GM12878 (cell line): ENCODE measurements at regions not wholly inside any gene's neighbourhood (a gene's known extent, or its start where the extent isn't known, plus 50 kb on each side); places are given as distances from the start of the nearest gene placed in this dataset.

Experiments used
- ASH2L ChIP-seq: fragments of 300-600, 200-600 bp; sonication (generic); IDR thresholded peaks from 2 replicates; pipeline ENCODE4 v1.6.1; 2017; ENCODE audit warnings: low read depth, mild to moderate bottlenecking, borderline replicate concordance
- ATF7 ChIP-seq: fragments of 450-650 bp; IDR thresholded peaks from 2 replicates; pipeline ENCODE4 v1.6.1; 2016; ENCODE audit warnings: low read depth, mild to moderate bottlenecking
- CHD1 ChIP-seq: IDR thresholded peaks from 2 replicates; pipeline ENCODE4 v1.6.1; 2012; ENCODE audit warnings: low read depth, low read length, improper control_type of control experiment
- CREB1 ChIP-seq: IDR thresholded peaks from 2 replicates; pipeline ENCODE4 v1.6.1; 2012; ENCODE audit warnings: low read depth, mild to moderate bottlenecking, inconsistent platforms
- EP300 ChIP-seq, 2 experiments: fragments of 150-350 bp in 1 of 2; IDR thresholded peaks; 2 replicates each; pipeline ENCODE4 v1.6.1; 2011 to 2012; ENCODE audit warnings: low read depth in 2 of 2, low read length in 2 of 2, borderline replicate concordance in 1 of 2, improper control_type of control experiment in 1 of 2, inconsistent platforms in 1 of 2; ENCODE audit not compliant: control insufficient read depth in 1 of 2
- GABPA ChIP-seq: IDR thresholded peaks from 2 replicates; pipeline ENCODE4 v1.6.1; 2014; ENCODE audit warnings: antibody characterized with exemption, low read depth, mild to moderate bottlenecking, inconsistent platforms
- HCFC1 ChIP-seq: fragments of 150-350 bp; IDR thresholded peaks from 2 replicates; pipeline ENCODE4 v1.6.1; 2014; ENCODE audit warnings: low read length
- HDGF ChIP-seq: fragments of 450-650 bp; IDR thresholded peaks from 2 replicates; pipeline ENCODE4 v1.6.1; 2016; ENCODE audit warnings: antibody characterized with exemption
- IKZF2 ChIP-seq, 2 experiments: fragments of 450-650 bp; IDR thresholded peaks; 2 replicates each; pipeline ENCODE4 v1.6.1; 2017; ENCODE audit warnings: mild to moderate bottlenecking in 2 of 2, moderate library complexity in 2 of 2
- JUNB ChIP-seq: IDR thresholded peaks from 2 replicates; pipeline ENCODE4 v1.6.1; 2016; ENCODE audit warnings: antibody characterized with exemption, mild to moderate bottlenecking
- JUND ChIP-seq: IDR thresholded peaks from 2 replicates; pipeline ENCODE4 v1.6.1; 2012; ENCODE audit warnings: low read depth, mild to moderate bottlenecking, low read length, improper control_type of control experiment, moderate library complexity
- NBN ChIP-seq: fragments of 450-650 bp; IDR thresholded peaks from 2 replicates; pipeline ENCODE4 v1.6.1; 2016
- NFYB ChIP-seq: IDR thresholded peaks from 2 replicates; pipeline ENCODE4 v1.6.1; 2011; ENCODE audit warnings: low read depth, mild to moderate bottlenecking, low read length, improper control_type of control experiment, moderate library complexity; ENCODE audit not compliant: insufficient read depth
- NR2F1 ChIP-seq: fragments of 450-650 bp; conservative IDR thresholded peaks from 2 replicates; pipeline ENCODE4 v1.6.1; 2017; ENCODE audit warnings: mild to moderate bottlenecking
- POLR2AphosphoS2 ChIP-seq: IDR thresholded peaks from 2 replicates; pipeline ENCODE4 v1.6.1; 2011; ENCODE audit warnings: low read depth, mild to moderate bottlenecking, low read length, improper control_type of control experiment, moderate library complexity
- POU2F2 ChIP-seq: IDR thresholded peaks from 3 replicates; pipeline ENCODE4 v1.6.1; 2011; ENCODE audit warnings: low read depth, mild to moderate bottlenecking, low read length, borderline replicate concordance
- RCOR1 ChIP-seq: conservative IDR thresholded peaks from 2 replicates; pipeline ENCODE4 v1.6.1; 2012; ENCODE audit warnings: low read depth, low read length, improper control_type of control experiment
- STAT1 ChIP-seq: fragments of 450-650 bp; conservative IDR thresholded peaks from 2 replicates; pipeline ENCODE4 v1.6.1; 2014; ENCODE audit warnings: antibody characterized with exemption, mild to moderate bottlenecking
- STAT3 ChIP-seq: IDR thresholded peaks from 2 replicates; pipeline ENCODE4 v1.6.1; 2011; ENCODE audit warnings: low read depth, low read length, improper control_type of control experiment
- SUZ12 ChIP-seq: fragments of 200-600 bp; sonication (generic); IDR thresholded peaks from one replicate; pipeline ENCODE4 v1.6.1; 2018; ENCODE audit warnings: antibody characterized with exemption, mild to moderate bottlenecking; ENCODE audit not compliant: unreplicated experiment
- TCF3 ChIP-seq: IDR thresholded peaks from 2 replicates; pipeline ENCODE4 v1.6.1; 2012; ENCODE audit warnings: low read depth, mild to moderate bottlenecking, low read length, borderline replicate concordance; ENCODE audit not compliant: insufficient read depth
- WRNIP1 ChIP-seq: IDR thresholded peaks from 2 replicates; pipeline ENCODE4 v1.6.1; 2011; ENCODE audit warnings: low read depth, low read length, improper control_type of control experiment, borderline replicate concordance
- TF ChIP-seq, protein P1 (sequence below): fragments of 450-650 bp; formaldehyde crosslinking; IDR thresholded peaks from 2 replicates; pipeline ENCODE4 v1.4.0; 2022; ENCODE audit warnings: mild to moderate bottlenecking, moderate library complexity
- TF ChIP-seq, protein P2 (sequence below): fragments of 450-650 bp; formaldehyde crosslinking; IDR thresholded peaks from 2 replicates; pipeline ENCODE4 v1.5.0; 2022; ENCODE audit warnings: mild to moderate bottlenecking, missing genetic modification characterization
- TF ChIP-seq, protein P3 (sequence below): IDR thresholded peaks from 2 replicates; pipeline ENCODE4 v1.6.1; 2011; ENCODE audit warnings: borderline replicate concordance, low read depth, mild to moderate bottlenecking, moderate library complexity, mixed read lengths, low read length; ENCODE audit not compliant: insufficient read depth; ENCODE audit errors: extremely low read length

DNA sequence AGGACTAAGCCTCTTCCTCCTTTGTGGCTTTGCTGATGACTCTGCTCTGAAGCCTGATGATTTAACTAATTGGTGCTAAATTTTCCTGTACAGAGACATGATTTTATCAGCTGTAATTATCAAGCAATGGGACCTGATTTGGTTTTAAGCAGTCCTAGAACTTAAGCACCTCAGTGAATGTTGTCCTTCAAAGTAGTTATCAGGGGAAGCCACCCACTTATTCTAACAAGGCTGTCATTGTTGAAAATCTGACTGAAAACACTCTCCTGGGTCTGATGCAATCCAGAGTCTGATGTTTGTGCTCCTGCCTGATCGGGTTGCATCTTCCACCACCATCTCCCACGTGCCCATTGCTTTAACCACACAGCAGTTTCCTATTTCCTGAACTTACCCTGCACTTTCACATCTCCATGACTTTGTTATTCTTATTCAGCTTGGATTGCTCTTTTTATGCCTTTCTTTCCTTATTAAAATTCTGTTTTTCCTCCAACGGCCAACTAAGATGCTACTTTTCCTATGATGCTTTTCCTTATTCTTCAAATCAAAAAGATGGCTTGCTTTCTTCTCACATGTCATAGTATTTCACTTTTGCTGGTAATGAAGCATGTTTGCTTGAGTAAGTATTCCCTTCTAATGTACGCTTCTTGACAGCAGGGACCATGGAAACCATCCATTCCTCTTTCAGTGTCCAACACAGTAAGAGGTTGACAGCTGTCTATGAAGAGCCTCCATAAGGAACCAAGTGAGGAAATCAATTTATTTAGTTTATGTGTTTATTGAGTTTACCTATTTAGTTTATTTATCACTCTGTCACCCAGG, 55.0 kb downstream of the S1PR1 start (continued):
- no peak for TF ChIP-seq HDGF
- TF ChIP-seq JUNB, result peak; percentile 56
- TF ChIP-seq POU2F2, result no peak
- TF ChIP-seq HCFC1, result no peak
- no peak for TF ChIP-seq TCF3
- TF ChIP-seq, protein P1, sequence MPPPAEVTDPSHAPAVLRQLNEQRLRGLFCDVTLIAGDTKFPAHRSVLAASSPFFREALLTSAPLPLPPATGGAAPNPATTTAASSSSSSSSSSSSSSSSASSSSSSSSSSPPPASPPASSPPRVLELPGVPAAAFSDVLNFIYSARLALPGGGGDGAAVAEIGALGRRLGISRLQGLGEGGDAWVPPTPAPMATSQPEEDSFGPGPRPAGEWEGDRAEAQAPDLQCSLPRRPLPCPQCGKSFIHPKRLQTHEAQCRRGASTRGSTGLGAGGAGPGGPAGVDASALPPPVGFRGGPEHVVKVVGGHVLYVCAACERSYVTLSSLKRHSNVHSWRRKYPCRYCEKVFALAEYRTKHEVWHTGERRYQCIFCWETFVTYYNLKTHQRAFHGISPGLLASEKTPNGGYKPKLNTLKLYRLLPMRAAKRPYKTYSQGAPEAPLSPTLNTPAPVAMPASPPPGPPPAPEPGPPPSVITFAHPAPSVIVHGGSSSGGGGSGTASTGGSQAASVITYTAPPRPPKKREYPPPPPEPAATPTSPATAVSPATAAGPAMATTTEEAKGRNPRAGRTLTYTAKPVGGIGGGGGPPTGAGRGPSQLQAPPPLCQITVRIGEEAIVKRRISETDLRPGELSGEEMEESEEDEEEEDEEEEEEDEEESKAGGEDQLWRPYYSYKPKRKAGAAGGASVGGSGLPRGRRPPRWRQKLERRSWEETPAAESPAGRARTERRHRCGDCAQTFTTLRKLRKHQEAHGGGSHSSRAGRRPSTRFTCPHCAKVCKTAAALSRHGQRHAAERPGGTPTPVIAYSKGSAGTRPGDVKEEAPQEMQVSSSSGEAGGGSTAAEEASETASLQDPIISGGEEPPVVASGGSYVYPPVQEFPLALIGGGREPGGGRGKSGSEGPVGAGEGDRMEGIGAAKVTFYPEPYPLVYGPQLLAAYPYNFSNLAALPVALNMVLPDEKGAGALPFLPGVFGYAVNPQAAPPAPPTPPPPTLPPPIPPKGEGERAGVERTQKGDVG (CRISPR knock-in tag), result no peak
- no peak for TF ChIP-seq CHD1
- TF ChIP-seq ASH2L, result no peak
- no peak for TF ChIP-seq JUND
- TF ChIP-seq EP300 (IDR thresholded peaks at IDR 0.05; ENCODE audit: borderline replicate concordance in 1 of 2, control insufficient read depth in 1 of 2, low read depth in 2 of 2, low read length in 2 of 2), result peak; percentile 33 to 48; a peak in 3 of 4 replicates
- 0 out of 2 replicates have a peak, but pooled peaks have one; percentile 17 for TF ChIP-seq CREB1
- TF ChIP-seq, protein P2, sequence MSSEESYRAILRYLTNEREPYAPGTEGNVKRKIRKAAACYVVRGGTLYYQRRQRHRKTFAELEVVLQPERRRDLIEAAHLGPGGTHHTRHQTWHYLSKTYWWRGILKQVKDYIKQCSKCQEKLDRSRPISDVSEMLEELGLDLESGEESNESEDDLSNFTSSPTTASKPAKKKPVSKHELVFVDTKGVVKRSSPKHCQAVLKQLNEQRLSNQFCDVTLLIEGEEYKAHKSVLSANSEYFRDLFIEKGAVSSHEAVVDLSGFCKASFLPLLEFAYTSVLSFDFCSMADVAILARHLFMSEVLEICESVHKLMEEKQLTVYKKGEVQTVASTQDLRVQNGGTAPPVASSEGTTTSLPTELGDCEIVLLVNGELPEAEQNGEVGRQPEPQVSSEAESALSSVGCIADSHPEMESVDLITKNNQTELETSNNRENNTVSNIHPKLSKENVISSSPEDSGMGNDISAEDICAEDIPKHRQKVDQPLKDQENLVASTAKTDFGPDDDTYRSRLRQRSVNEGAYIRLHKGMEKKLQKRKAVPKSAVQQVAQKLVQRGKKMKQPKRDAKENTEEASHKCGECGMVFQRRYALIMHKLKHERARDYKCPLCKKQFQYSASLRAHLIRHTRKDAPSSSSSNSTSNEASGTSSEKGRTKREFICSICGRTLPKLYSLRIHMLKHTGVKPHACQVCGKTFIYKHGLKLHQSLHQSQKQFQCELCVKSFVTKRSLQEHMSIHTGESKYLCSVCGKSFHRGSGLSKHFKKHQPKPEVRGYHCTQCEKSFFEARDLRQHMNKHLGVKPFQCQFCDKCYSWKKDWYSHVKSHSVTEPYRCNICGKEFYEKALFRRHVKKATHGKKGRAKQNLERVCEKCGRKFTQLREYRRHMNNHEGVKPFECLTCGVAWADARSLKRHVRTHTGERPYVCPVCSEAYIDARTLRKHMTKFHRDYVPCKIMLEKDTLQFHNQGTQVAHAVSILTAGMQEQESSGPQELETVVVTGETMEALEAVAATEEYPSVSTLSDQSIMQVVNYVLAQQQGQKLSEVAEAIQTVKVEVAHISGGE, result no peak
- TF ChIP-seq STAT1, result no peak
- no peak for TF ChIP-seq RCOR1
- TF ChIP-seq, protein P3, sequence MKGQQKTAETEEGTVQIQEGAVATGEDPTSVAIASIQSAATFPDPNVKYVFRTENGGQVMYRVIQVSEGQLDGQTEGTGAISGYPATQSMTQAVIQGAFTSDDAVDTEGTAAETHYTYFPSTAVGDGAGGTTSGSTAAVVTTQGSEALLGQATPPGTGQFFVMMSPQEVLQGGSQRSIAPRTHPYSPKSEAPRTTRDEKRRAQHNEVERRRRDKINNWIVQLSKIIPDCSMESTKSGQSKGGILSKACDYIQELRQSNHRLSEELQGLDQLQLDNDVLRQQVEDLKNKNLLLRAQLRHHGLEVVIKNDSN, result peak; percentile 17
- TF ChIP-seq NFYB, result no peak
- no peak for TF ChIP-seq GABPA
- no peak for TF ChIP-seq STAT3
- no peak for TF ChIP-seq POLR2AphosphoS2
- TF ChIP-seq NBN, result no peak
- TF ChIP-seq NR2F1, result no peak
- peak; percentile 46; the same call in 1 of the 2 replicates for TF ChIP-seq ATF7
- no peak for TF ChIP-seq WRNIP1
- TF ChIP-seq SUZ12, result no peak
- TF ChIP-seq IKZF2 (IDR thresholded peaks at IDR 0.05), result peak; percentile 79 to 81
